ENCODE measurements at regions not wholly inside any gene's neighbourhood (a gene's known extent, or its start where the extent isn't known, plus 50 kb on each side); places are given as distances from the start of the nearest gene placed in this dataset.
A peak's percentile ranks its signal among the peaks of the same experiment; 100 is the strongest.

- TF ChIP-seq CTCF (conservative IDR thresholded peaks at IDR 0.05) = no peak
- no peak overlapping the region for H3K27ac ChIP-seq
Measured at GRCh38 chr7:37518266-37518665, 69.6 kb upstream of the ELMO1 start.

DNA sequence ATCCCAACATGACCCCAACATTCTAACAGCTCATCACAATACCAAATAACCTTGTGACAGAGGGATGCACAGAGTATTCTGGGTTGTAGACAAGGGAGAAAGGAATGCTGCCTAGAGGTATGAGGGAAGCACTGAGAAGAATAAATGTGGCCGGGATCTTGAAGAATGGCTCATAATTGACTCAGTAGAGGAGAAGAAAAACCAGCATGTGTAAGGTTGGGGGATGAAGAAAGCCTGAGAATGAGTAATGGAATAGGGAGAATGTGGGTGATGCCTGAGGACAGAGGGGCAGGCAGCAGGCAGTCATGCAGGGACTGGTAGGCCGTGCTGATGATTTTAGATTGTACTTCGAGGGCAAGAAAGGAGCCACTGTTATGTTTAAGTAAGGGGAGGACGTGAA lies 75.4 kb upstream of the ELMO1 start:
- peak overlapping the region; percentile 48; the same call in 1 of the 2 replicates for H3K27ac ChIP-seq
- no peak for TF ChIP-seq CTCF (conservative IDR thresholded peaks at IDR 0.05)

- H3K27ac ChIP-seq = peak overlapping the region; percentile 48
- no peak for TF ChIP-seq CTCF (conservative IDR thresholded peaks at IDR 0.05)
Measured at GRCh38 chr7:37524797-37525196, 76.1 kb upstream of the ELMO1 start.

- no peak overlapping the region for H3K27ac ChIP-seq
- no peak for TF ChIP-seq CTCF (conservative IDR thresholded peaks at IDR 0.05)
Measured at GRCh38 chr7:37526623-37527022, 78.0 kb upstream of the ELMO1 start.

GRCh38 chr7:37527109-37527508 lies 78.4 kb upstream of the ELMO1 start:
- no peak overlapping the region for H3K27ac ChIP-seq
- no peak for TF ChIP-seq CTCF (conservative IDR thresholded peaks at IDR 0.05)

GRCh38 chr7:37531225-37531624 lies 82.6 kb upstream of the ELMO1 start:
- no peak overlapping the region for H3K27ac ChIP-seq
- TF ChIP-seq CTCF (conservative IDR thresholded peaks at IDR 0.05) = no peak

GRCh38 chr7:37532636-37533035 lies 84.0 kb upstream of the ELMO1 start:
- H3K27ac ChIP-seq = no peak overlapping the region
- TF ChIP-seq CTCF (conservative IDR thresholded peaks at IDR 0.05) = no peak

All from VCaP (cell line).